ENCODE measurements at regions not wholly inside any gene's neighbourhood (a gene's known extent, or its start where the extent isn't known, plus 50 kb on each side); places are given as distances from the start of the nearest gene placed in this dataset.

- DNase-seq (ENCODE audit: extremely low spot score in 2 of 2): no peak
- no peak overlapping the region for H3K27ac ChIP-seq
- H3K4me1 ChIP-seq: no peaks in the 10 kb centered on the region
- no peak overlapping the region for H3K4me3 ChIP-seq
- no peak for TF ChIP-seq POLR2AphosphoS5 (IDR thresholded peaks at IDR 0.05; ENCODE audit: insufficient read depth in 1 of 2, low read depth in 1 of 2)
- TF ChIP-seq CTCF (IDR thresholded peaks at IDR 0.05): no peak
- no peak for TF ChIP-seq POLR2A (IDR thresholded peaks at IDR 0.05)
- intact Hi-C loops (cut with DNase I): no loop called here
- no peaks in the 10 kb centered on the region for H3K9me3 ChIP-seq
- H3K36me3 ChIP-seq: no peaks in the 10 kb centered on the region
- H3K27me3 ChIP-seq: no peaks in the 10 kb centered on the region
Observed at GRCh38 chr4:125703443-125703842, 388.7 kb downstream of the FAT4 start.

- Histone ChIP-seq H3K27ac (no peak overlapping the region), H3K4me3 (no peak overlapping the region), H3K4me1 (no peaks in the 10 kb centered on the region), H3K9me3 (no peaks in the 10 kb centered on the region), H3K27me3 (no peaks in the 10 kb centered on the region), H3K36me3 (no peaks in the 10 kb centered on the region)
- DNase-seq (ENCODE audit: extremely low spot score in 2 of 2): no peak
- no peak for TF ChIP-seq POLR2A (IDR thresholded peaks at IDR 0.05)
- TF ChIP-seq CTCF (IDR thresholded peaks at IDR 0.05): no peak
- intact Hi-C loops (cut with DNase I): no loop called here
Observed at GRCh38 chr4:125704726-125705125, 390.0 kb downstream of the FAT4 start.

- Histone ChIP-seq H3K27ac (no peak overlapping the region), H3K4me3 (no peak overlapping the region), H3K36me3 (no peaks in the 10 kb centered on the region), H3K27me3 (no peaks in the 10 kb centered on the region), H3K9me3 (no peaks in the 10 kb centered on the region), H3K4me1 (no peaks in the 10 kb centered on the region)
- no peak for DNase-seq (ENCODE audit: extremely low spot score in 2 of 2)
- intact Hi-C loops (cut with DNase I): no loop called here
- no peak for TF ChIP-seq POLR2A (IDR thresholded peaks at IDR 0.05)
- no peak for TF ChIP-seq POLR2AphosphoS5 (IDR thresholded peaks at IDR 0.05; ENCODE audit: insufficient read depth in 1 of 2, low read depth in 1 of 2)
- TF ChIP-seq CTCF (IDR thresholded peaks at IDR 0.05): no peak
Observed at GRCh38 chr4:125705681-125706080, 390.9 kb downstream of the FAT4 start.

- H3K27me3 ChIP-seq: no peaks in the 10 kb centered on the region
Observed at GRCh38 chr4:125707397-125707796, 392.6 kb downstream of the FAT4 start.

GRCh38 chr4:125710766-125711165 lies 396.0 kb downstream of the FAT4 start:
- intact Hi-C loops (cut with DNase I): no loop called here
- Histone ChIP-seq H3K27me3 (no peaks in the 10 kb centered on the region), H3K4me3 (no peak overlapping the region), H3K27ac (no peak overlapping the region), H3K4me1 (no peaks in the 10 kb centered on the region), H3K36me3 (no peaks in the 10 kb centered on the region), H3K9me3 (no peaks in the 10 kb centered on the region)
- no peak for DNase-seq (ENCODE audit: extremely low spot score in 2 of 2)
- no peak for TF ChIP-seq POLR2AphosphoS5 (IDR thresholded peaks at IDR 0.05; ENCODE audit: insufficient read depth in 1 of 2, low read depth in 1 of 2)
- TF ChIP-seq CTCF (IDR thresholded peaks at IDR 0.05): no peak
- TF ChIP-seq POLR2A (IDR thresholded peaks at IDR 0.05): no peak

More at GRCh38 chr4:125707397-125707796, 392.6 kb downstream of the FAT4 start:
- TF ChIP-seq POLR2A (IDR thresholded peaks at IDR 0.05): no peak
- no peak for TF ChIP-seq CTCF (IDR thresholded peaks at IDR 0.05)
- TF ChIP-seq POLR2AphosphoS5 (IDR thresholded peaks at IDR 0.05; ENCODE audit: insufficient read depth in 1 of 2, low read depth in 1 of 2): no peak
- intact Hi-C loops (cut with DNase I): no loop called here
- no peak overlapping the region for H3K27ac ChIP-seq
- no peaks in the 10 kb centered on the region for H3K9me3 ChIP-seq
- no peak overlapping the region for H3K4me3 ChIP-seq
- H3K36me3 ChIP-seq: no peaks in the 10 kb centered on the region
- no peaks in the 10 kb centered on the region for H3K4me1 ChIP-seq
- no peak for DNase-seq (ENCODE audit: extremely low spot score in 2 of 2)
